GM18951 (cell line): ENCODE measurements at regions not wholly inside any gene's neighbourhood (a gene's known extent, or its start where the extent isn't known, plus 50 kb on each side); places are given as distances from the start of the nearest gene placed in this dataset.

Source experiments
- POLR2A ChIP-seq: IDR thresholded peaks from 4 replicates; pipeline ENCODE4 v1.6.1; 2011; ENCODE audit warnings: mild to moderate bottlenecking; ENCODE audit not compliant: insufficient read length, insufficient read depth; ENCODE audit errors: extremely low read depth
- in situ Hi-C: fragments of 300-500 bp; cut with MboI; formaldehyde crosslinking; loops from one replicate; pipeline ENCODE4 v1.12.0; 2022; ENCODE audit warnings: low sequenced_read_pairs, mixed read lengths, inconsistent platforms; ENCODE audit not compliant: unreplicated experiment

DNA sequence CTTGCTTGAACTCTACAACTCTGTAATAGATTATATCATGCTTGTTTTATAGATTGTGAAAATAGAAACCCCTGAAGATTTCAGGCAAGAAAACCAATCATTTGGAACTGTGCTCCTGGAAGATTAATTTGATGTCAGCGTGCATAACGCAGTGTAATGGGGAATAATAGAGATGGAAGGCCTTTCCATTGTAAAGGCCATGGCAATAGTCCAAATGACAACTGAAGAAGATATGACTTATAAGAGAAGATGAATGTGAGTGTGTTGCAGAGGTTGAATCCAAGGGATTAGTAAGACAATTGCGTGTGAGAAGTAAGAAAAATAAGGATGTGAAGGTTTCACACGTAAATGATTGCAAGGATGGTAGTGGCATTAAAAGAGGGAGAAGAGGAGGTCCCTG lies 285.0 kb downstream of the DUSP10 start:
- in situ Hi-C loops, result loop anchor here (25.0 kb wide), 1 partner anchor 980 kb away; no protein-coding TSS in a partner anchor
- no peak for TF ChIP-seq POLR2A

DNA sequence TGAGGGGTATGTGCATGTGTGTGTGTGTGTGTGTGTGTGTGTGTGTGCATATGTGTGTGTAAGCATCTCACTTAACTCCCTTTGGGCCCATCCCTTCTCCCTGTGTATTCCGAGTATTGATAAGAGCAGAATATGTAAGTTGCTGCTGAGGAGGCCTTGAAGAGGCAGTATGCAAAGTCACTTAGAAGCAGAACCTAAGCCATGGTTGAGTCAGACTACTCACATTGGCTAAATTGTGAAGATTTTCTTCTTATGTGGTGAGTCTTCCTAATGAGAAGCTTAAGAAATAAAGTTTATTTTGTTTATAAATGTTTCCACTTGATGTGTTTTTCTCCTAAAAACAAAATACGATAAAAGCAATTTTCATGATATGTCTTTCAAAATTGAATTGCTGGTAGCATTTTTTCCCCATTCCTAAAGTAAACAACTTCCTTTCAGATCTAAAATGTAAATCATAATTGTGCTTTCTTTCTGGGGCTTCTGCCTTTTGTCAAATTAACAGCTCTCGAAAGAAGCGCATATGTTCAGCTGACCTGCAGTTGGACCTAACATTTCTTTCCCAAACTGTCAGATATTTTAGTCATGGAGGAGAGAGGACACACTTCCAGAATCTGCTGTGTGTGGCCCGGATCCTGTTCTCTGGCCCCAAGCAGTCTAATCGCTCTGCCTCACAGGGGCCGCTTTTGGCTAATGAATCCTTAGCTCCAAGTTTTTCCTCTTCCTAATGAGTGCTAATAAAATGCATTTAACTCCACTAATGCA lies 284.0 kb downstream of the DUSP10 start:
- in situ Hi-C loops, result loop anchor here (25.0 kb wide), 1 partner anchor 979 kb away; no protein-coding TSS in a partner anchor
- TF ChIP-seq POLR2A, result no peak

DNA sequence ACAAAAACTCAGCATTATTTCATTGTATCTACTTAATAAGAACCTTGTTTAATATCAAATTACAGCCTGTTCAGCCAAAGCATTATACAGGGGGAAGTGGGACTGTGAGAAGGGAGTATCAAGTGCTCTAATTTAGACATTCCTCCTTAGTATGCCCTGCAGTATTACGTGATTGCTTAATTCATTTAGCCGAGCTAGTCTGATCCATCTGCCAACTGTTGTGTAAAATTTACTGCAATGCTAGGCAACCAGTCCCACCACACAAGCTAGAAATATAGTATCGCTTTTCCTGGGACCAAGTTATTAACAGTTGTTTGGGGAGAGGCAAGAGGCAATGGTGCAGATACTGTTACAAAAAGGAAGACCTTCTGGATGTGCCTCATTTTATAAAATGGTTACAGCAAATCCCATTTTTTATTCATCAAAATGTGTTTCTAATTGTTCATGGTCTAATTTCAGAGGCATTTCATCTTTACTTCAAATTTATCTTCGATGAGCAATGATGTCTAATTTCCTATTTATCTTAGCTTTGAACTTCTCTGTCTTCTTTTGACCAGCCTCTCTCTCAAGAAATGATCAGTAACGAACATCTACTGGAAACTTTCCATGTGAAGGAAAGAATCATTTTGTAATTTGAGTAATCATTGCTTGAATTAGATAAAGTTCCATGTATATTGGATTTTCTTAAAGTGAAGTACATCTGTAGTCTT lies 283.3 kb downstream of the DUSP10 start:
- no peak for TF ChIP-seq POLR2A
- in situ Hi-C loops, result loop anchor here (25.0 kb wide), 1 partner anchor 979 kb away; no protein-coding TSS in a partner anchor

DNA sequence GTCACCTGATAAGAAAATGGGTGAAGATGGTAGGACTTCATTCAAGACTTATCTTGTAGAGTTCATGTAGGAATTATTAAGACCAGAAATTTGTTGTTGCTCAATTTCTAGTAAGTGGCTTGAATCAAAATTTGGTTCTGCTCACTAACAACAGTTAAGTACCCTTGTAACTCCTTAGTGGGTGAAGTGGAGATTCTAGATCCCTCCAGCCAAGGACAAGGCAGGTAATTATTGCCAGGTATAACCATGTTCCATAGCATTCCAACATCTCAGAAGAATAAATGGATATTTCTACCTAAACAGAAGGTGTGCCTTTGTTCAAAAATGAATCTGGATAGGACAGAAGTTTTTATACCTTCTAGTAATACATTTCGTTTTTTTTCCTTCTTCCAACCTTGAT lies 282.3 kb downstream of the DUSP10 start:
- no peak for TF ChIP-seq POLR2A
- in situ Hi-C loops, result loop anchor here (25.0 kb wide), 1 partner anchor 978 kb away; no protein-coding TSS in a partner anchor

DNA sequence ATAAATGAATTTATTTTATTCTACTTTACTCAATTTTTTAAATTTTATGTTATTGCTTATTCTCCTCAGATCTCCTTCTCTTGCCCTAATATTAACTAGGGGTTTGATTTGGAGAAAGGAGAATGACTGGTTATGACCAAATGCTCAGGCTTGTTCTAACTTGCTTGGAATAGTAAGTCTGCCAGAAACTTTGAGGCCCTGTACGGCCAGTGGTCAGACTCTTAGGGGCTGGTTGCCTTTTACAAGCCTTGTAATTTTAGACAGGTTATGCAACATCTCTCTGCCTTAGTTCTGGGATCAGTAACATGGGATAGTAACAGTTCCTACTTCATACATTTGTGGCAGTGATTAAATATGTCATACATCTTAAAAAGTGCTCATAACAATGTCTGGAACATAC lies 279.5 kb downstream of the DUSP10 start:
- in situ Hi-C loops, result loop anchor here (25.0 kb wide), 1 partner anchor 975 kb away; no protein-coding TSS in a partner anchor
- no peak for TF ChIP-seq POLR2A

DNA sequence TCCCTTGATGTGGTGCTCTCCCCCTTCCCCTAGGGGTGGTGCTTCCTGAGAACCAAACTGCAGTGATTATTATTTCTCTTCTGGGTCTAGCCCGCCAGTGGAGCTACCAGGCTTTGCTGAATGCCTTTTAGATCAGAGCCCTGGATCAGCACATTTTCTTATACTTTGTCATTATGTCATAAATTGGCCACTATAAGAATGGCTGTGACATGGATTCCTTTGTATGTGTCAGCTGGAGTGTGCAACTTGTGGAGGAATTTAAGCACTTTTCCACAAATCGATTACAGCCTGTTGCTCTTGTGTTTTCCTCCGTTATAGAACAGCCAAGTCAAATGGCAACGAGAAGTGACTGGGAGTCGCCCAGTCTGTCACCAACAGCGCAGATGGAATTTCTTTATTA lies 273.3 kb downstream of the DUSP10 start:
- TF ChIP-seq POLR2A, result no peak
- in situ Hi-C loops, result loop anchor here (25.0 kb wide), 1 partner anchor 969 kb away; no protein-coding TSS in a partner anchor

DNA sequence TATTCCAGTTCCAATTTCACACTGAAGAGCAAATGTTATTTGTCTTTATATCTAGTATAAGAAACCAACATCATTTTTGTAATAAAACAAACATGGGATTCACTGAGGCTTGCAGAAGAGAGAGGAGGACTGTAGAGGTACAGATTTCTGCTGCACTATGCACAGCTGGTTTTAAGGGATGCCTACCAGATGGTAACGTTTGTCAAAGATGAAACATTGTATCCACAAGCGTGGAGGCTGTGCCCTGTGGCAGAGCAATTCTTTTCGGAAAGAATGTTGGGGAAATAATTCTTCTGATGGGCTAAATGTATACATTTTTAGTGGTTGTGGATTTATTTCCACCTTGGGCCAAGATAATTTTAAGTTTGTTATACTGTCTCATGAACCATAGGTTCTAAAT lies 272.4 kb downstream of the DUSP10 start:
- in situ Hi-C loops, result loop anchor here (25.0 kb wide), 1 partner anchor 968 kb away; no protein-coding TSS in a partner anchor
- no peak for TF ChIP-seq POLR2A

DNA sequence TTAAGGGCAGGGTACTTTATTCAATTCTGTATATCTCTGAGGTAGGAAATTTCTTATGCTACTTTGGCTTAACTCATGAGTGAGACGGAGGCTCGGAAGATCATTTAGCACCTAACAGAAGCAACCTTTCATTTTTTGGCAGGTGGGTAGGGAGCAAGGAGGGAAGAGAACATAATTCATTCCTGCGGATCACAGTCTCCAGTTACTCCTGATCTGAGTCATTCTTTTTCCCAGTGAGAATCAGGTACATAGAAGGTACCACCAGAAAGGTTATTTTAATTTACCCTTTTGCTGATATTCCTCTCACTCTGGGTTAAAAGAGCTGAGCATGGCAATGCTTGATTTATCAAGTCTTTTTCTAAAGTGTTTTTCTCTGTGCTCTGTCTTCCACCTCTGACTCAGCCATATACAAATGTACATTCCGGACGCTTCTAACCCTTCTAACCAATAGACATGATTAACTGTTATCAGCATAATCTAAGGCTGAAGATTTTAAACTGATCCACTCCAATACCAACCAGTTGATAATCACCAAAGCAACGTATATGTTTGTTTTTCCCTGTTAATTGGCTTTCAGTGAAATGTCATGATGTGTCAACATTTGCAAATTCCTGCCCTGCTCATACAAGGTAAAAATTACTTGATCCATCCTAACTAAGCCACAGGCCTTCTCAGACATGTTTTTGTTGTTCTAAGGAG lies 271.7 kb downstream of the DUSP10 start:
- no peak for TF ChIP-seq POLR2A
- in situ Hi-C loops, result loop anchor here (25.0 kb wide), 1 partner anchor 967 kb away; no protein-coding TSS in a partner anchor

DNA sequence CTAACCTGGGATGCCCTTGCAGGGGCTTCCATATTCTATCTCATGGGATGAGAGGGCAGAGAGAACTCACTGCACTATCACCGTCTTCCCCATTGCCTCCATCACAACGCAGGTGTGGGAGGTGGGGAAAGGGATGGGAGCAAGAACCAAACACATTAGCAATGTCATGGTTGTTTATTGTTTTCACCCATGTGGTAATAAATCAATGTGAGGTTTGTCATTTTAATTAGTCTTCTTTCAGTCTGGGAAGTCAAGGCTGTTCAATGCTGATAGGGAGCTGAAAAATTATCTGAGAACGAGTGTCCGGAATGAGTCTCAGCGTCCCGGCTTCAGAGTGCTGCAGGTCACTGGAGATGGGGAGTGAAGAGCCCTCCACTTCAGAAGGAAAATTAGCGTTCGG lies 268.5 kb downstream of the DUSP10 start:
- no peak for TF ChIP-seq POLR2A
- in situ Hi-C loops, result loop anchor here (25.0 kb wide), 1 partner anchor 964 kb away; no protein-coding TSS in a partner anchor

DNA sequence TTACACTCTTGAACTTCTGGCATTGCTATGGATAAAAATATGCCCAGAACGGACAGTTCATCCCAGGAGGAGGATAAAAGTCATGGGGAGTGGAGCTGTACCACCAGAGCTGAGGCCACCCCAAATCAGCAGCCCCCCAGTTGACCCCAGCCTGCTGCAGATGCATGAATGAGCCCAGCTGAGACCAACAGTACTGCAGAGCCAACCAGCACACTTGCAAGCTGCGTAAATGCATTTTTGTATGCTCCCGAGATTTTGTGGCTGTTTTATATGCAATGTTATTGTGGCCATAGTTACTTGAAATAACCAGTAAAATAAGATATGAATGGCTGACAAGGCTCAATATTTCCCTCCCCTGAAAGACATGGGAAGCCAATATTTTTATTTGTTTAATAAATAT lies 264.6 kb downstream of the DUSP10 start:
- no peak for TF ChIP-seq POLR2A
- in situ Hi-C loops, result no loop called here

DNA sequence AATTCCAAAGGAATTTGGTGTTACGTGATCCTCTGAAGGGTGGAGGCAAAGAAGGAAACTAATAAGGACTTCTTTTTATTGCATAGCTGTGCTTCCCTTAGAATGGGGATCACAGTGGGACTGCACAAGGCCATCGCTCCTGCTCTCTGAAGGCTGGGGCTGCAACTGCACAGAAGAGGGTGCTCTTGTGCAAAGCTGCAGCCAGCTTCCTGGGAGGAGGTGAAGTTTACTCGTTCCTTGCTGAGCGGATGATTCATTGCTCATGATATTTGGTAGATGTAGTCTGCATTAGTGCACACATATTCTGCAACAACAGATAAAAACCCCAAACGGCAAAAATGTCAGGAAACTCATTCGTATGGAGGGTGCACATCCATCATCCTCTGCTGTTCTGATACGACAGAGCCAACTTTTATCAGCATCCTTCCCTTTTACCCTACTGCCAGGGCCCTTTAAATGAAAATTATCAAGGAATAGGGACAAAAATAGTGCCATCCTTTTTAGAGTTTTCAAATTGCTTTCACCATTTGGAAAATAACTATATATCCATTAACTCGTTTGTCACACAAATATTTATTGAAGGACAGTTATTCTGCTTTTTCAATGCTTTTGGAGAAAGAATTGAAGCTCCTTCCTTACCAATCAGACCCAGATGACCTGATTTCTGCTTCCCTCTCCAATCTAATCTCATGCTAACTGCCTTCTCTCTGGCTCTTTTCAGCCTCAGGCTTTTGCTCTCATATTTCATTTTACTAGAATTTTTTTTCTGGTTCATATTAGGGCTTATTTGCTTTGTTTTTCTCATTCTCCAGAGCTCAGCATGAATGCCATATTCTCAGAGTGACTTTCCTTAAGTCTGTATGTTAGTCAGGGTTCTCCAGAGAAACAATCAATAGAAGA lies 263.6 kb downstream of the DUSP10 start:
- in situ Hi-C loops, result no loop called here
- TF ChIP-seq POLR2A, result no peak
